ENCODE measurements at regions not wholly inside any gene's neighbourhood (a gene's known extent, or its start where the extent isn't known, plus 50 kb on each side); places are given as distances from the start of the nearest gene placed in this dataset.

DNA sequence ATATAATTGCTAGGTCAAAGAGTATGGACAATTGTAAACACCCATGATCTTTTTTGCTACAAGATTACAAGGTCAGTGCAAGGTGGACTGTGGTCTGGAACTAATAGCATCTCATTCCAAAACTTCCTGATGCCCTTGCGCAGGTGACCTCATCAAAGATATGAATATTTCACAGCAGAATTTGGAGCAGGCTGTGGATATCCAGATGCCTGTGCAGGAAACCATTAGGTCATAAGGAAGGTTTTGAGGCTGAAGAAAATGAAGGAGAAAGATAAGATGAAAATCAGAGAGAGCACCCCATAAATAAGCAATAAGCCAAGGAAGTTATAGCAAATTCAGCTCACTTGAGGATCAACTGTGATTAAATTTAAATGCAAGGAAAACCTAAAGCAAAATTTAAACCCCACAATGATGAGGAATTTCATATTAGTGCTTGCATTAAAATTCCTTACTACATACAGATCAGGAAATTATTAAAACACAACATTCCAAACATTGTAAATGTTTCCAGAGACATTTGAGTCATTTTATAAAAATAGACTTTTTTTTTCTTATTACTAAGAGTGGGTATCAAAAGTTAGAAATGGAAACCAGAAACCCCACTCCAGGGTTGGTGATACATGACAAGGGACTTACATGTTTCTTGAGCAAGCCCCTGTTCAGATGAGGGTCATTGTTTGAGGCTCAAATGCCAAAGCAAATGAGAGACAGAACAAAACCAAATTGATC, 100.7 kb upstream of the FAM9C start:
- no peak for DNase-seq

- DNase-seq, result no peak
Observed at GRCh38 chrX:13142891-13143290, 98.5 kb upstream of the FAM9C start.

- DNase-seq, result no peak
Observed at GRCh38 chrX:13140007-13140406, 95.6 kb upstream of the FAM9C start.

GRCh38 chrX:13131396-13132137, 87.1 kb upstream of the FAM9C start:
- peak in 1 of 6 experiments; percentile 1 for DNase-seq

- DNase-seq, result no peak
Observed at GRCh38 chrX:13130816-13131215, 86.4 kb upstream of the FAM9C start.

DNA sequence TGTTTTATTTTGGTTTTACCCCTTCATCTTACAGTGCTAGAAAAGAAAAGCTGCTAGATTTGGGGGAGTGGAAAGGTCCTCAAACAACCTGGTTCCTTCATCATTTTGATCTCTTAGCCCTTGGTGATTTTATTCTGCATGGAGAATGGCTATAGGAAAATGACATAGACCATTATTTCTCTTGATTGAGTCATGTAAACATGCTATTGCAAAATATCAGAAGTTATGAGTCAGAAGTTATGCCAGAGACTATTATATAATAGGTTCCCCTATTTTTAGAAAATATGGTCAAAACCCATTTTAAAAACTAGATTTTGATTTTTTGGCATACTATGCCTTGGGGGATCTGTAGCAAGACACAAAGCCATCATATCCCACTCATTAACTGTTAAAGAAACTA, 83.7 kb upstream of the FAM9C start:
- no peak for DNase-seq

GRCh38 chrX:13126775-13127174, 82.4 kb upstream of the FAM9C start:
- no peak for DNase-seq

DNA sequence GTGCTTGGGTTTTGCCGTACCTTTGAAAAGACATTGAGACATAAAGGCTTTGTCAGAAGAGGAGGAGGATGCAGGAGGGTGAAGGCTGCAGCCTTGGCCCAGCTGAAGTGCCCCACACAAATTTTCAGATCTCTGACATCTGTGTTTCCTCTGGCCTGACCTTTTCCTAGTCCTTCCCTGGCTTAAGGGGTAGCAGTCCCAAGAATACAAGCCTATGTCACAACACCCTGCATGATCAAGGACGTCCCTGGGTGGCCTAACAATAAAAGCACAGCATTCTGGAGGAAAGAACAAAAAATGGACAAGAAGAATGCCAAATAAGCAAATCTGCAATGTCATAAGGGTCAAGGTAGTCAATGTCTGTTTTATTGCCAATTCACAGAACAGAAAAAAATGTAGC, 80.8 kb upstream of the FAM9C start:
- no peak for DNase-seq

DNA sequence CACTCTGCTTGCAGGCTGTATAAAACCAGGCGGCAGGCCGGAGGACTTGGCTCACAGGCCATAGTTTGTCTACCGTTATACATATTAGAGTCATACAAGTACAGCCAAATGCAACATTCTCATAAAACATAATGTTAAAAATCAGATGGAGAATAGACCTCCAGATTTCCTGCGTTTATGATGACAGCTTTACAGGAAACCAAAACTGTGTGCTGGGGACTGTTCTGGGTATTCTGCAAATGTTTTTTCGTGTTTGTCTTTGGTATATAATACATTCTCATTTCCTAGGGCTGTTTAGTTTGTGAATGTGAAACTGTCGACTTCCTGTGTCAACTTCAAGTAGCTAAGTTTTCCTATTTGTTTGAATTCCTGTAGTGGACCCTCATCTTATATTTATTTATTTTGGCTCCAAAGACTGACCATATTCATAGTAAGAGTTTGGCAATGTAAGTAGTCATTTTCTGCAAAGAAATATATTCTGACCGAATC, 79.5 kb upstream of the FAM9C start:
- peak in 2 of 6 experiments; percentile 0 to 15 for DNase-seq

GRCh38 chrX:13123247-13123856, 78.9 kb upstream of the FAM9C start:
- DNase-seq, result no peak

DNA sequence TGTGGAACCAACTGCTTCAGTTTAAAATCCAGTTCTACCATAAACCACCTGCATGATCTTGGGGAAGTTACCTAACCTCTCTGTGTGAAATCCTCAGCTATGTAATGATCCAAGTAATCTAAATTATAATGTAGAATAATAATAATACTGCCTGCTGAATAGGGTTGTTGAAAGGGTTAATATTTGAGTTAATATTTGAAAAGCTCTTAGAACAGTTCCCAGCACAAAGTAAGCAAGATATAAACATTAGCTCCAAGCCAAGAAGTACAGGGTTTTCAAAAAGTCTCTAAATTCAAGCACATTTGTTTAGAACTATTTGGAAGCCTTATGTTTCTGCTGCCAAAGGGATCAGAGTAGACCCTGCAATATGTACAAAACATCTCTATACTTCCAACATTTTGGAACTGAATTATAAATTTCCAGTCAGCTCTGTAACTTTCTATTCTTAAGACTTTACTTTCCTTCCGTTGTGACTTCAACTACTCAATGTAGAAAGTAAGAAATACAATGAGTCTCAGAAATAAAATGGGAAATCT, 76.7 kb upstream of the FAM9C start:
- DNase-seq, result no peak

DNA sequence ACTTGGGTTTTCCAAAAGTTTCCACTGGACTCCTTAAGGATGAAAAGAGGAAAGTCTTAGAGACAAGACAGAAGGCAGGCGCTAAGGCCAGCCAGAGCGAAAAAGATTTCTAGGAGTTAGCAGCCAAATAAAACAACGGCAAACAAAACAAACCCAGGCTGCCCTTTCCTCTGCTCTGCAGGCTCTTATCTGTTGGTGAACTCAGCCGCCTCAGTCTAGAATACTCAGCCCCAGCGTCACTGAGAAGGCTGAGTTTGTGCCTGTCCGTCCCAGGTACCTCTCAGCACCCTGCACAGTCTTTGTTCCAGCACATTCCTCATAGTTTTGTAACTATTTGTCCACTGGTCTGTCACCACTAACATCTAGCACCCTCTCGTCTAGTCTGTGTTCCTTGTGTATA, 75.6 kb upstream of the FAM9C start:
- no peak for DNase-seq

GRCh38 chrX:13119386-13119785, 75.0 kb upstream of the FAM9C start:
- no peak for DNase-seq

DNA sequence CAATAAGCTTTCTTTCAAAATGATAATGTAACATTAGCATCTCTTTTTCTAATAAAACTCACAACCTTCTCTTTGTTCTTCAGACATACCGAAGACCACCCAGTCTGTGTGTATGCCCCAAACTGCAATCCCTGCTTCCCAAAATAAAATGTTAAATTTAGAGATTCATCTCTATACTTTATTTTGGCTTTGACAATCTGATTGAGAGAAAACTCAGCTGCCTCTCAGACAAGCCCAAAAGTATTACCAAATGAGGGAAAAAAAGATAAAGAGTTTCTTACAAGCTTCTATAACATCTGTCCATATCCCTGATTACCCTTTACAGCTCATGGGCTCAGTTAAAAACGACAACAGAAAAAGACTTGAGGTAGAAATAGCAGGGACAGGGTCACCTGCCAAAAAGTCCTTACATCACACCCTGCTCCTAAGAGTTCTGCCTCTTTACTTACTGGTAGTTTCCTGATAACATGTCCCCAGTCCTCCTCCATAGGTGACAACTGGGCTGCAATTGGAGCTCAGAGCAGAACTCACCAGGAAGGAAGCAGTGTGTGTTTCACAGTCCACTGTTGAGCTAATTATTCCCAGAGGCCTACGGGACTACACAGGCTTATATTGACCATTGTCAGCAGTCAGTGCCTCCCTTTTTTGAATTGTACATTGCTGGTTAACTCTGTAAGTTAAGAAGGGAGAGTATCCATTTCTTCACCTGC, 70.9 kb upstream of the FAM9C start:
- no peak for DNase-seq

DNA sequence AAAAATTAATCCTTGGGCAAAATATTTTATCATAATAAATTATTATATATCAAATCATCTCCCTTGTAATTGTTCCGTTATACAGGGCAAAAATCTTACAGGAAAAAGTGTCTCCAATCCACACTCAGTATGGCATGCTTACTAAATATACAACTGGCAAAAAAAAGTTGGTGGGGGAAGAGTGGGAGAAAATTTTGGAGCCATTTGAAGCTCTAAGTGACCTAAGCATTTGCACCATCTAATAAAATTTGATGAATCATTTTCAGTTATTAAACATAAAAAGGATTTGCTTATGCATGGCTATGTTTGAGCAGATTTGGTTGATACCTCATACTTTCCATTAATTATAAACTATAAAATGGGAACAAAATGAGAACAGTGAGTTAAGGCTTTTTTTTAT, 68.1 kb upstream of the FAM9C start:
- DNase-seq, result no peak

DNA sequence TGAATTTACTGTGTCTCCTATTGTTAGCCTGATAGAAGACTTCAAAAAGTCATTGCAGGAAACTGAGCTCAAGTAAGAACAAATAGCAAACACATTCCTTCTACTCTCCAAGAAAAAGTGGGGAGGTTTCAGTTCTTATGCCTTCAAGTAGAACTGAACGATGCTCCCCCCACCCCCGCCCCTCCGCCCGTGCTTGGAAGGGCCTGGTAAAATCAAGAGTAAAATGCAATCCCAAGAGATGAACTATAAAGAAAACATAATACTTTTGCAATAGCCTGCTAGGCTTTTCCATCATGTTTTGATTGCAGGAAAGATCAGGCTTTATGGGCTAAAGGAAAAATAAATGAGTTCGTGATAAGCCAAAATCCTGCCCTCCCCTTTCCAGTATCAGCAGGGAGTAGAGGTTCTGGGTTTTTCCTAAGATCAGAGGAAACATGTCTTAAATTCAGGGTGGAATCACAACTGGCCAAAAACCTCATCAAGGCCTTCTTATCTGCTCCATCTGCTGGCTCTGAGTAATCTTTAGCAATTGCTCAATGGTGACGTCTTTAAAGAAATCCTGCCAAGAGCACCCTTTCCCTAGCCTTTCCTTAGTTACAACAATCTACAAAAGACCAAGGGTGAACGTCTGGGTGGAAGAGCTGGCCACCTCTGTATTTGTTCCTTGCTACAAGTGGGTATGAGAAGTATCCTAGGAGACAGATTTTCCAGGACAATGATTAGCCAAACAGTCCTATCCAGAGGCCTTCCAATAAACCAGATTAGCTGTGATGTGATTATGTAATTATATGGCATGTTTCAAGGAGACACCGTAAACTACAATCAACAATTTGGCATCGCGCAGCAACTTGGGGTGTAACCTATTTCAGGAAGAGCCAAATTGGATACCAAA, 66.3 kb upstream of the FAM9C start:
- DNase-seq, result no peak

DNA sequence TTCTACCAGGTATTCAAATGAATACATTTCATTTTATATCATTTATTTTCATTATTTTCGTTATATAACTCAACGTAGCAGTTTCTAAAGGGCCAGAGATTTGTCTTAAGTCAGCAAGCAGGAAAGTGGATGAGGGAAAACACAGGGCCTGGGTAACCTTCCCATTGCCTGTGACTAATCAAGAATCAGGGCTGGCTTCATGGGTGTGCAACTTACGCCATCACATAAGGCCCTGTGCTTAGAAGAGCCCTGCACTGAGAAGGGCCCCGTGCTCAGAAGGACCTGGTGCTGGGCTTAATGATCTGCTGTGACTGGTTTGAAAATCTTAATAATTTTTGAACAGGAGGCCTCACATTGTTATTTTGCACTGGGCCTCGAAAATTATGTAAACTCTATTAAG, 65.4 kb upstream of the FAM9C start:
- DNase-seq, result no peak

DNA sequence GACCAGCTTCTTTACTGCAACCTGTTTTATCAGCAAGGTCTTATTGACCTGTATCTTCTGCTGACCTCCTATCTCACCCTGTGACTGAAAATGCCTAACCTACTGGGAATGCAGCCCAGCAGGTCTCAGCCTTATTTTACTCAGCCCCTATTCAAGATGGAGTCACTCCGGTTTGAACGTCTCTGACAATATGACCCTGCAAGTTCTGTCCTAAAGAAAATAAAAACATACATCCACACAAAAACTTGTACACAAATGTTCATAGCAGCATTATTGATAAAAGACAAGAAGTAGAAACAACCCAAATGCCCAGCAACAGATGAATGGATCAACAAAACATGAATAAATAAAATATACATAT, 59.5 kb upstream of the FAM9C start:
- no peak for DNase-seq

DNA sequence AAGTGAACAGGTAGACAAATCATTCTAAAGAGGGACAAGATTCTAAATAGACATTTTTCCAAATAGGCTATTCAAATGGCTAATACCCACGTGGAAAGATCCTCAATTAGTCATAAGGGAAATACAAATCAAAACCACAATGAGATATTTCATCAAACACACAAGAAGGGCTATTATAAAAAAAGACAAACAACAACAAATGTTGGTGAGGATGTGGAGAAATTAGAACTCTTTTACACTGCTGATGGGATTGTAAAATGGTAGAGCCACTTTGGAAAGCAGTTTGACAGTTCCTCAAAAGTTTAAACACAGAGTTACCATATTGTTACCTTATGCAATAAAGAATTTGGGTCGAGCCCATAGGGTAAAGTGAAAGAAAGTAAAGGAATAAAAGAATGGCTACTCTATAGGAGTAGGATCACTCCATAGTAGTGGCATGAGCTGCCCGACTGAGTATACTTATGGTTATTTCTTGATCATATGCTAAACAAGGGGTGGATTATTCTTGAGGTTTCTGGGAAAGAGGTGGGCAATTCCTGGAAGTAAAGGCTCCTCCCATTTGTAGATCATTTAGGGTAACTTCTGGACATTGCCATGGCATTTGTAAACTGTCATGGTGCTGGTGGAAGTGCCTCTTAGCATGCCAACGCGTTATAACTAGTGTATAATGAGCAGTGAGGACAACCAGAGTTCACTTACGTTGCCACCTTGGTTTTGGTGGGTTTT, 58.9 kb upstream of the FAM9C start:
- no peak for DNase-seq

DNA sequence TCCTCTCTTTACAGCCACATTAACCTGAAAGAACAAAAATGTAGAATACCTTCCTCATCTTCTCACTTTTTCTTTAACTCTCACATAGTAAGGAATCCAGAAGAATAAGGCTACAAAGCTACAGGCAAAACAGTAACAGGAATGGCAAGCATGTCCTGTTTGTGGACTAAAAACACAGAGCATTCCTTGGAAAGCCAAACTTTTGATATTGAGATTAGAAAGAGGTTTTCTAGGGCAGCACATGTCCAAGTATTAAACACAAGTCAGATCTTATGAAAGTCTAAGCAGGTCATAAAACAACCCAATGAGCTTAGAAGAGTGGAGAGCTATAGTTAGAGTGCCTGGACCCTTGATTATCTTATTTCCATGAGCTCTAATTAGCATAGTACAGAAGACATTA, 58.2 kb upstream of the FAM9C start:
- no peak for DNase-seq

DNA sequence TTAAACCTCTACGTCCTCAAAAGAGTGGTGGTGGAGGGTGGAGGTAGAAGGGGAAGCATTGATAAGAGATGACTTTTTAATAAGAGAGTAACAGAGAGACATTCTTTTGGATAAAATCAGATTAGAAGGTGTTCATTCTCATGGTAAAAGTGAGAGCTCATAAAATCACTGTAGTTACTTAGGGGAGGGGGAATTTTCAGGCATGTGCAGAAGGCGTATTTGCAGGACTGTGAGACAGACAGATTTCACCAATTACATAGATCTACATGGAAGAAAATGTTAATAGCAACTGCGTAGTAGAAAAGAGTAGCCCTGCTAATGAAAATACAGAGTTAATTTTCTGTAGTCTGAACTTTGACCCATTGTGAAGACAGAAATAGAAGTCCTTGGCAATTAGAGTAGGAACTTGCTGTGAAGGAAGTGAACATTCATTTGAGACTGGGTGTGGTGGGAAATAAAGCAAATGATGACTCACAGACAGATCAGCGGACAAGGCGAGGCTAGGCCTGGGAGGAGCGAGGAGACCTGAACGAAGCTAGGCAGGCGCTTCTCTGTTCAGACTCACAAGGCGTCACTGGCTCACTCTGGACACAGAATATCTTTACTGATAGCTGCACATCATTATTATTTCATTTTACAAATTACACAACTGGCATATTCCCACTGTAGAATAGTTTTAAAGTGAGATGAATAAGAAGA, 57.2 kb upstream of the FAM9C start:
- DNase-seq, result peak in 2 of 6 experiments; percentile 2 to 27
